Stimulated activated CD8-positive, alpha-beta memory T cell treated with anti-CD3 and anti-CD28 coated beads, Interleukin-12 subunit alpha, Interleukin-12 subunit beta, amount 100 ng/mL, for 1 hour (primary cell): ENCODE measurements at regions not wholly inside any gene's neighbourhood (a gene's known extent, or its start where the extent isn't known, plus 50 kb on each side); places are given as distances from the start of the nearest gene placed in this dataset.

Experiments used
- DNase-seq: peaks from one replicate; pipeline ENCODE4 v3.0.0-alpha.2; 2020; ENCODE audit warnings: low read depth

GRCh38 chr15:87354661-87355410, 901.7 kb downstream of the NTRK3 start:
- no peak for DNase-seq

DNA sequence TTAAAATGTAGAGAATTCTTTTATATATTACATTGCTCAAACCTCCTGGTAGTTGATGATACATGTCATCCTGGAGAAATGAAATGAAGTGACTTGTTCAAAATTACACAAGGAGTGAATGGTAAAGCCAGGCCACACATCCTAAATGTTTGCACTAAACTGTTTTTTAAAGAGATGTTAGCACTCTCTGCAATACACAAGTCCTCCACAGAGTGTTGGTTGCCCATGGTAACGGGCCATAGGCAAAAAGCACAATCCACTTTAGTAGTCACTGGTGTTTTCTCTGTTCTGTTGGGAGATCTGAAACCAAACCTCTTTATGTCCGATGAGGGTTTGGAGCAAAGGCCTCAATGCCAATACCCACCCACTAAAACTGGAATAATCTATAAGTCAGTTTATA, 907.4 kb downstream of the NTRK3 start:
- no peak for DNase-seq

DNA sequence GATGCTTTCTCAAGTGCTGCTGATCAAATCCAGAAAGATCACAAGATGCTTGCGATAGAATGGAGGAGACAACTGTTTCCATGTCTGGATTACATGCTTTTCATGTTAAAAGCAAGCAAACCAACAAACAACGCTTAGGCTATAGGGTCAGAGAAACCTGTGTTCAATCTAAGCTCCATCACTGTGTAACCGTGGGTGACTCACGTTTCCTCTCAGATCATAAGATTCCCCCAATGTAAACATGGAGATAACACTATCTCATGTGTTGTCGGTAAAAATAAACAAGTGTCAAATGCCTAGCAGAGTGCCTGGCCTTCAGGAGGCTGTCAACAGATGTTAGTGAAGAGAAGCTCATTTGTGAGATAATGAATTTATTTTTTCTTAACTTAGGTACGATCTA, 907.8 kb downstream of the NTRK3 start:
- no peak for DNase-seq

- no peak for DNase-seq
Observed at GRCh38 chr15:87347806-87348515, 908.6 kb downstream of the NTRK3 start.

- DNase-seq, result no peak
Observed at GRCh38 chr15:87345961-87346360, 910.6 kb downstream of the NTRK3 start.

GRCh38 chr15:87343966-87344365, 912.6 kb downstream of the NTRK3 start:
- DNase-seq, result no peak

DNA sequence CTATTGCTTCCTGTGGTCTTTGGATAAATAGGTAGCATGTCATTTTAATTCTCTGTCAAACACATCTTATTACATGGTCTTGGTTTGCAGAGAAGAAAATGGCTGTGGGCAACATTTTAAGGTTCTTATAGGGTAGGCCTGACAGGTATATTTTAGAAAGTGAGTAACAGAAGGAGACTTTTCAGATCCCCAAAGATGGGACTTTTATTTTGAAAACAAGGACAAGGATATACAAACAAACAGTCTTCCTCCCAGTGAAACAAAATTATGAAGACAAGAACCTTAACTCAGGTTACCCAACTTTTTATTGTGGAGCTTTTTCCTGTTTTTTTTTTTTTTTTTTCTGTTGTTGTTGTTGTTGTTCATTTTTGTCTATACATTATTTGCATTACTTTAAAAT, 916.2 kb downstream of the NTRK3 start:
- no peak for DNase-seq

- no peak for DNase-seq
Observed at GRCh38 chr15:87326269-87326668, 930.3 kb downstream of the NTRK3 start.

DNA sequence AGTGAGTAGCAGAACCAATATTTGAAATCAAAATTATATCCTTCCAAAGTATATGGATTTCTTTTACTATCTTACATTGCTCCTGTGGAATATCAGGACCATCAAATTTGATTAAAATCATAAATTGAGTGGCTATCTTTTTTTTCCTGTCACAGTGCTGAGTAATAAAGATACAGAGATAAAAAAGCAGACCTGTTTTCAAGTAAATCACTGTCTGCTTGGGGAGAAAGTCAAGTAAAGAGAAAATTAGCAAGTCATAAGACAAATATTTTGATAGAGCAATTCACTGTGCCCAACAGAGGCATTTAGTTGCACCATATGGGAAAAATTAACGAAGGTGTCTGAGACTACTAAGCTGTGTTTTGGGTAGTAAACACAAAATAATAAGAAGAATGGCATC, 933.7 kb downstream of the NTRK3 start:
- no peak for DNase-seq

DNA sequence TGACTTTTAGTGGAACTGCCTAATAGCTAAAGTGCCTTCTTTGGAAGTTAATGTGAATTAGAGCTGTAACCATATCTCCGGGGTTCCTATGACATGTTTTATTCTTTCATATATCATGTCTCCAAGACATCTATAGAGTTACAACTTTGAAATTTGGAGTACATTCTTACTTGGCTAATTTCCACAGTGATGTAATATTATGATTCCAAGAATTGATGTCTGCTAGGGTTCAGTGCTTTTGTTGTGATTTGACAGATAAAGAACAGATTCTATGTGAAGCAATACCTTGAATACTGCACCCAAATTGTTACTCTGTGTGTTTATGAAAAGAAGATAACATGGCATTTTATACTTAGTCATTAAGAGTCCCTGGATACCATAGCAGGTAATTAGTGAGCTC, 934.3 kb downstream of the NTRK3 start:
- no peak for DNase-seq

GRCh38 chr15:87317900-87318299, 938.6 kb downstream of the NTRK3 start:
- DNase-seq, result no peak

- no peak for DNase-seq
Observed at GRCh38 chr15:87312221-87312620, 944.3 kb downstream of the NTRK3 start.

DNA sequence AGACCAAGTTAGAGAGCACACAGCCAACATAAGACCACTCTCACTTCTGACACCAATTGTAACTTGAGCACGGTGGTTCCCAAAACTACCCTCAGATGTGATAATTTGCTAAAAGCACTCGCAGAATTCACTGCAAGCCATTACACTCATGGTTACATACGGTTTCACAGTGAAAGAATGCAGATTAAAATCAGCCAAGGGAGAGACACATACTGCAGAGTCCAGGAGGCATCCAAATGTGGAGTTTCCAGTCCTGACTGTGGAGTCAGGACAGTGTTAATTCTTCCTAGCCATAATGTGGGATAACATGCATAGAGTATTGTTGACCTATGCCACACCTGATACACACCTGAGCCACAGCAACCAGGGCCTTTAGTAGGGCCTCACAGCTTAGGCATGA, 956.4 kb downstream of the NTRK3 start:
- no peak for DNase-seq

DNA sequence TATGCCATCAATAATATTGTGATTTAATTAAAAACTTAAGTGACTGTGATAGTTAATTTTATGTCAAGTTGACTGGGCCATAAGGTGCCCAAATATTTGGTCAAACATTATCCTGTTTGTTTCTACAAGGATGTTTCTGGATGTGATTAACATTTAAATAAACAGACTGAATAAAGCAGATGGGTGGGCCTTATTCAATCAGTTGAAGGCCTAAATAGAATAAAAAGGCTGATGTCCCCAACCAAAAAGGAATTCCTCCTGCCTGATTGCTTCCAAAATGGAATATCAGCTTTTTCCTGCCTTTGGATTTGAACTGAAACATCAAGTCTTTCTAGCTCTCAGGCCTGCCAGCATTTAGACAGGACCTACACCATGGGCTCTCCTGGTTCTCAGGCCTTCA, 961.7 kb downstream of the NTRK3 start:
- no peak for DNase-seq

DNA sequence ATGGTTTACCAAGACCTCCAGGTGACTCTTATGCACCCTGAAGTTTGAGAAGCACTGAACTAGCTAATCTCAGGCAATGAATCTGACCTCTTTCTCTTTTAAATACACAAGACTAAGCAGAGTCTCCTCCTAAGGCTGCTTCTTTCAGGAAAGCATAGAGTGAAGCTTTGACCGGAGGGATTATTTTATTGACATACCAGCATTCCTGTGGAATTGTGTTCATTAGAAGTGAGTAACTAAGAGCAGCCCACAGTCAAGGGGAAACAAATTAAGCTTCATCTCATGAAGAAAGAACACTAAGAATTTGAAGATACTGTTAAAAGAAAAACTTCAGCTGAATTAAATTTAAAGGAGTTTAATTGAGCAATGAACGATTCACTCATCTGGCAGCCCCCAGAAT, 963.5 kb downstream of the NTRK3 start:
- no peak for DNase-seq

DNA sequence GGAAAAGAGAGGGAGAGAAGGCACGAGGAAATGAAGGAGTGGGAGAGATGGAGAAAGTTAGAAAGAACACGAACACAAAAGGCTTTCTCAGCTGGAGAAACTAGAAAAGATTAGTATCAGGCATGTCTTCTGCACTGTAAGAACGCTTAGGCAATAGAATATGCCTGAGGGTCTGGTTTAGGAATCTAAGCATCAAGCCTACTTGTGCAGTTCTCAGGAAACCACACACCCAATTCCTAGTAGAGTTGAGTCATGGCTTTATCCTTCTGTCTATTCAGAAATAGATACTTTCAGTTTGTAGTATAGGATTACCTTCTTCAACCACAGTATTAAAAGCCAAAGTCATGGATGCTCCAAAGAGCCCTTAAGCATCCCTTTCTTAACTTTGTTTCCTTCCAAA, 969.4 kb downstream of the NTRK3 start:
- no peak for DNase-seq

DNA sequence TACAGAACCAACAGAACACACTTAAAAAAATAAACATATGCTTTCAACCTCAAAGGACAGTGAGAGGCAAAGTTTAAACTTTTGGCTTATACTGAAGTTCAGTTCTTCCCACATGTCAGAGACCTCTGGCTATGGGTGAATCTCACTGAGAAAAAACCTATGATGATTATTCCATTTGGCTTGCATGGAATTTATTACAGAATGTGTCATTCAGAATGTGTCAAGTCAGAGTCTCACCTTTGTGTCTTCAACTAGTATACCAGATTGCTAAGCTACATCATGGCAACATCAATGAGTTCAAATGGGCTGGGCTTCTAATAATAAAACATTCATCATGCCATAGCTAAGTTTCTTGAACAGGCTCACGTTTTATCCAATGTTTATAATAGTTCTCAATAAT, 987.0 kb downstream of the NTRK3 start:
- DNase-seq, result no peak

GRCh38 chr15:87268675-87269074, 987.9 kb downstream of the NTRK3 start:
- no peak for DNase-seq

DNA sequence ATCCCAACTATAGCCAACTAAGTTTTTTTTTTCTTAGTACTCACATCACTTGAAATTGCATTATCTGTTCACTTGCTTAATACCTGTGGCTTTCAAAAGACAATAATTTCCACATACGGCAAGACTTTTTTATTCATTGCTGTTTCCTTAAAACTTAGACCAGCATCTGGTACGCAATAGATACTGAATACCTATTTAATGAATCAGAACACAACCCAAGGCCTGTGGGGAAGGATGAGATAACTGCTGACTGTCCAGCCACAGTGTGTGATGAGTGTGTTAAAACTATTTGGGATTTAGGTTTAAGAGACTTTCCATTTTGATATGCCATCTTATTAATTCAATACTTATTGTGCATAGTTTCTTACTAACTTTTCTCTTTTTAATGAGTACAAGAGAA, 988.7 kb downstream of the NTRK3 start:
- DNase-seq, result no peak

- no peak for DNase-seq
Observed at GRCh38 chr15:87263871-87264270, 992.7 kb downstream of the NTRK3 start.

DNA sequence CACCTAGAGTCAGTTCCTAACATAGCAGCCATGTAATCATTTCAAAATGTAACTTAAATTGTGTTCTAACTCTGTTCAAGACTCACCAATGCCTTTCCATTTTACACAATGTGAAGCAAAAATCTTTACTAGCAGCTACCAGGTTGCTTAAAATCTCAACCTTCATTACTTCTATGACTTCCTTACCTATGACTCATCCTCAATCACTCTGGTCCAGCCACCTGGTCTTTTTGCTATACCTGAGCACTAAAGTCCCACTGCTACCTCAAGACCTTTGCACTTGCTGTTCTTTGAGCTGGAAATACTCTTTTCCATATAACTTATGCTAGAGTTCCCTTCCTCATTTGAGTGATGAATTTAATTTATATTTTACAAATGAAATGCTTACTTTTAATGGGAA, 993.2 kb downstream of the NTRK3 start:
- DNase-seq, result no peak

DNA sequence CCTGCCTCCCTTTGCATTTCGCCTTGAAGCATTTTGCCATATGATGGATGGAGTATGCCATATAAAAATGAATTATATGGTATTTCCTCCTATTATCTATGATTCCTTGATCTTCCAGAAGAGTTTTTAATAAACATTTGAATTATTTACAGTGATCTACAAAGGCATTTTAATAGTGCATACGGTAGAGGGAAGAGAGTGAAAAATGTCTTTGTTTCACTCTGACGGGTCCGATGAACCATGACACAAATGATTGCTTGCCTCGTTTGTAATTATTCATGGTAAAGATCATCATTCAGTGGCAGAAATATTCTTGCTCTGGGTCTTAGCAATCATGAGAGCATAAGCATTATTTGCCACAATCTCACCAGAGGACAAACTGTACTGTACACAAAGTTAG, 1010.9 kb downstream of the NTRK3 start:
- no peak for DNase-seq

DNA sequence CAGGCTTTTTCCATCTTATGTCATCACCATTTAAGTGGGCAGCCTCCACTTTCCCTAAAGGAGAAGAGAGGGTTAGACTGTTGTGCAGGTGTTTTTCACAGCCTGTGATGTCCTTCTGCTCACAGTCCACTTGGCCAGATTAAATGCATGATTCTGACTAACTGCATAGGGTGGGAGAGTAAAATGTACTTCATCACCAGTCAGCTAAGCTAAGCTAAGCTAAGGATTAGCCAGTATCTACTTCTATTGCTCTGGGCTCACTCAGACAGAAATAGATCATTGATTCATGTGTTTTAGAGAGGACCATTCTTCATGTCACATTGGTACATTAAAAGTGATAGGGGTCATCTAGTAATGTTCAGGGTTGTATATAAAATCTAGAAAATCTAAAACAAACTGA, 1013.1 kb downstream of the NTRK3 start:
- no peak for DNase-seq
